OCI-LY7 (cell line): ENCODE measurements at regions not wholly inside any gene's neighbourhood (a gene's known extent, or its start where the extent isn't known, plus 50 kb on each side); places are given as distances from the start of the nearest gene placed in this dataset.

Experiments used
- BruUV-seq: library from RNA; stranded (reverse); fragments of 400-500 nt; replicated peaks from 2 replicates; lab custom pipeline; 2021; lab: Mats Ljungman, UMichigan
- CTCF ChIA-PET: fragments of 300-600 bp; sonication (Branson Sonifier 250); formaldehyde crosslinking; loops from one replicate; lab custom pipeline; 2022; ENCODE audit warnings: antibody characterized with exemption; ENCODE audit not compliant: unreplicated experiment; lab: Charles Lee
- POLR2A ChIA-PET: fragments of 300-600 bp; sonication (Branson Sonifier 250); formaldehyde crosslinking; loops from one replicate; lab custom pipeline; 2022; ENCODE audit warnings: antibody characterized with exemption; lab: Charles Lee
- DNase-seq: peaks from one replicate; pipeline ENCODE4 v3.0.0-alpha.2; 2015; ENCODE audit warnings: low spot score
- H2AFZ ChIP-seq: fragments of 200-600 bp; sonication (generic), shearing (Covaris generic); 2 replicates; pipeline ENCODE4 v1.6.1; 2014; ENCODE audit warnings: mild to moderate bottlenecking, antibody characterized with exemption, low read length, moderate library complexity
- H3K27ac ChIP-seq: fragments of 200-600 bp; sonication (generic); 2 replicates; pipeline ENCODE4 v1.5.1; 2014; ENCODE audit warnings: mixed run types, low read depth, mild to moderate bottlenecking, moderate library complexity, low read length, inconsistent platforms; ENCODE audit not compliant: poor library complexity, severe bottlenecking
- H3K36me3 ChIP-seq: fragments of 200-600 bp; sonication (generic); 2 replicates; pipeline ENCODE4 v1.6.1; 2014; ENCODE audit warnings: mild to moderate bottlenecking, antibody characterized with exemption, low read length, moderate library complexity, mixed read lengths; ENCODE audit not compliant: insufficient read depth
- H3K4me1 ChIP-seq: fragments of 200-600 bp; sonication (generic); 2 replicates; pipeline ENCODE4 v1.5.1; 2014; ENCODE audit warnings: mild to moderate bottlenecking, low read length; ENCODE audit not compliant: insufficient read depth, poor library complexity, severe bottlenecking
- H3K4me2 ChIP-seq: fragments of 200-600 bp; sonication (generic); 2 replicates; pipeline ENCODE4 v1.6.1; 2014; ENCODE audit warnings: mild to moderate bottlenecking, low read length
- H3K4me3 ChIP-seq: fragments of 200-600 bp; sonication (generic); 2 replicates; pipeline ENCODE4 v1.5.1; 2014; ENCODE audit warnings: mild to moderate bottlenecking, low read depth, low read length; ENCODE audit not compliant: poor library complexity, severe bottlenecking
- H3K79me2 ChIP-seq: fragments of 200-600 bp; sonication (generic); 2 replicates; pipeline ENCODE4 v1.6.1; 2016; ENCODE audit warnings: low read depth, mild to moderate bottlenecking, low read length, moderate library complexity, mixed read lengths; ENCODE audit not compliant: insufficient read depth
- H3K9me2 ChIP-seq: fragments of 200-600 bp; sonication (generic); 2 replicates; pipeline ENCODE4 v1.6.1; 2016; ENCODE audit warnings: mild to moderate bottlenecking, low read length, mixed read lengths; ENCODE audit not compliant: insufficient read depth
- H3K9me3 ChIP-seq: fragments of 200-600 bp; sonication (generic); 2 replicates; pipeline ENCODE4 v1.6.1; 2014; ENCODE audit warnings: mild to moderate bottlenecking, mixed run types, low read length, mixed read lengths
- H4K20me1 ChIP-seq: fragments of 200-600 bp; sonication (generic); 2 replicates; pipeline ENCODE4 v1.6.1; 2014; ENCODE audit warnings: mild to moderate bottlenecking, antibody characterized with exemption, low read length, moderate library complexity, mixed read lengths; ENCODE audit not compliant: insufficient read depth
- EZH2phosphoT487 ChIP-seq: fragments of 200-600 bp; sonication (generic); IDR thresholded peaks from 2 replicates; pipeline ENCODE4 v1.6.1; 2018; ENCODE audit warnings: low read depth, borderline replicate concordance, mild to moderate bottlenecking, mixed run types, antibody characterized with exemption, low read length, moderate library complexity, mixed read lengths
- intact Hi-C: fragments of 100-400 bp; cut with micrococcal nuclease; formaldehyde crosslinking; loops from one replicate; pipeline ENCODE4 v1.10.0; 2022; ENCODE audit not compliant: unreplicated experiment
- TF ChIP-seq, protein P1 (sequence below): fragments of 200-600 bp; sonication (generic); conservative IDR thresholded peaks from 2 replicates; pipeline ENCODE4 v1.5.1; 2014; ENCODE audit warnings: mild to moderate bottlenecking, antibody characterized with exemption, low read length, moderate library complexity, mixed read lengths

GRCh38 chr2:122993592-122993991, 1031.5 kb upstream of the CNTNAP5 start:
- TF ChIP-seq EZH2phosphoT487: no peak
- TF ChIP-seq, protein P1, sequence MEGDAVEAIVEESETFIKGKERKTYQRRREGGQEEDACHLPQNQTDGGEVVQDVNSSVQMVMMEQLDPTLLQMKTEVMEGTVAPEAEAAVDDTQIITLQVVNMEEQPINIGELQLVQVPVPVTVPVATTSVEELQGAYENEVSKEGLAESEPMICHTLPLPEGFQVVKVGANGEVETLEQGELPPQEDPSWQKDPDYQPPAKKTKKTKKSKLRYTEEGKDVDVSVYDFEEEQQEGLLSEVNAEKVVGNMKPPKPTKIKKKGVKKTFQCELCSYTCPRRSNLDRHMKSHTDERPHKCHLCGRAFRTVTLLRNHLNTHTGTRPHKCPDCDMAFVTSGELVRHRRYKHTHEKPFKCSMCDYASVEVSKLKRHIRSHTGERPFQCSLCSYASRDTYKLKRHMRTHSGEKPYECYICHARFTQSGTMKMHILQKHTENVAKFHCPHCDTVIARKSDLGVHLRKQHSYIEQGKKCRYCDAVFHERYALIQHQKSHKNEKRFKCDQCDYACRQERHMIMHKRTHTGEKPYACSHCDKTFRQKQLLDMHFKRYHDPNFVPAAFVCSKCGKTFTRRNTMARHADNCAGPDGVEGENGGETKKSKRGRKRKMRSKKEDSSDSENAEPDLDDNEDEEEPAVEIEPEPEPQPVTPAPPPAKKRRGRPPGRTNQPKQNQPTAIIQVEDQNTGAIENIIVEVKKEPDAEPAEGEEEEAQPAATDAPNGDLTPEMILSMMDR: no peak
- ChIA-PET CTCF (no interaction called here), POLR2A (no interaction called here)
- H3K9me3 ChIP-seq: no peaks in the 10 kb centered on the region
- no peak overlapping the region for H3K4me3 ChIP-seq
- intact Hi-C loops: no loop called here
- no peak overlapping the region for H3K4me2 ChIP-seq
- no peak overlapping the region for H3K27ac ChIP-seq
- H2AFZ ChIP-seq: no peak overlapping the region
- no peaks in the 10 kb centered on the region for H3K9me2 ChIP-seq
- H3K79me2 ChIP-seq: no peaks in the 10 kb centered on the region
- H4K20me1 ChIP-seq: no peaks in the 10 kb centered on the region
- no peak for DNase-seq
- no peaks in the 10 kb centered on the region for H3K4me1 ChIP-seq
- no peaks in the 10 kb centered on the region for H3K36me3 ChIP-seq
- BruUV-seq: no TSS peak

DNA sequence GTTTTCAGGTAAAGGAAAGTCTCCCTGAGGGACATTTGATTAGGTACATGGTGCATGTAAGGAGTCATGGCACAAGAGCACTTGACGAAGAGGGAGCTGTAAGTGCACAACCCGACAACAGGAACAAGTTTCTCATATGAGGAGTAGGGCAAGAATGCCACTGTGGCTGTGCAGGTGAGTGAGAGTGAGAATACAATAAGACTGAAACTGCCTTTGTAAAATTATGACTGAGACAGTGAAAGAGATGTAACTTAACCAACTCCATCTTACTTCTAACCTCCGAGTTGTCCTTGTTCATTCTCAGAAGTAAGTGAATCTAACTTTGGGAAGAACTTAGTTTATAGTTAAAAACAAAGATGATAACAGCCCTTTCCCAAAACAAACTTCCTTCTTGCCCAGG, 1025.8 kb upstream of the CNTNAP5 start:
- no peak overlapping the region for H3K27ac ChIP-seq

DNA sequence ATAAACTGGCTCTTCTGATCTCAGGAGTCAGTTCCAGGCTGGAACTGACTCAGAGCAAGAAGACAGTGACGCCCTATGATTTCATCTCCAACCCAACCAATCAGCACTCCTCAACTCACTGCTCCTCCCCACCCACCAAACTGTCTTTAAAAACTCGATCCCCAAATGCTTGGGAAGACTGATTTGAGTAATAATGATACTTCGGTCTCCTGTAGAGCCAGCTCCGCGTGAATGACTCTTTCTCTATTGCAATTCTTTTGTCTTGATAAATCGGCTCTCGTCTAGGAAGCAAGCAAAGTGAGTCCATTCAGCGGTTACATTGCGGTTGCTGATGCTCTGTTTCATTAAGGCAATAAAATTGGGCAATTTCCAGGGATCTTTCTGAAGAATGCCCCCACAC, 1025.3 kb upstream of the CNTNAP5 start:
- Histone ChIP-seq H3K27ac (no peak overlapping the region), H3K4me3 (no peak overlapping the region), H3K4me1 (no peaks in the 10 kb centered on the region), H4K20me1 (no peaks in the 10 kb centered on the region), H2AFZ (no peak overlapping the region), H3K79me2 (no peaks in the 10 kb centered on the region), H3K36me3 (no peaks in the 10 kb centered on the region), H3K9me2 (no peaks in the 10 kb centered on the region), H3K4me2 (no peak overlapping the region), H3K9me3 (no peaks in the 10 kb centered on the region)
- no TSS peak for BruUV-seq
- no peak for DNase-seq
- intact Hi-C loops: no loop called here
- CTCF ChIA-PET: no interaction called here
- POLR2A ChIA-PET: no interaction called here
- TF ChIP-seq, protein P1: no peak
- TF ChIP-seq EZH2phosphoT487: no peak

More for the DNA sequence above, 1025.8 kb upstream of the CNTNAP5 start:
- intact Hi-C loops: no loop called here
- no peak for DNase-seq
- ChIA-PET CTCF (no interaction called here), POLR2A (no interaction called here)
- H3K4me2 ChIP-seq: no peak overlapping the region
- H2AFZ ChIP-seq: no peak overlapping the region
- TF ChIP-seq, protein P1: no peak
- no peak for TF ChIP-seq EZH2phosphoT487
- no peak overlapping the region for H3K4me3 ChIP-seq
- H3K4me1 ChIP-seq: no peaks in the 10 kb centered on the region
- H3K36me3 ChIP-seq: no peaks in the 10 kb centered on the region
- no TSS peak for BruUV-seq
- no peaks in the 10 kb centered on the region for H4K20me1 ChIP-seq
- H3K79me2 ChIP-seq: no peaks in the 10 kb centered on the region
- H3K9me3 ChIP-seq: no peaks in the 10 kb centered on the region
- H3K9me2 ChIP-seq: no peaks in the 10 kb centered on the region
